ENCODE measurements at regions not wholly inside any gene's neighbourhood (a gene's known extent, or its start where the extent isn't known, plus 50 kb on each side); places are given as distances from the start of the nearest gene placed in this dataset.

GRCh38 chr17:71885662-71886061 is 235.2 kb upstream of the SOX9 start:
- TF ChIP-seq USF2 (IDR thresholded peaks at IDR 0.05; ENCODE audit: low read depth, low read length) (no peak), CTCF (conservative IDR thresholded peaks at IDR 0.05; ENCODE audit: low read depth, low read length) (no peak), RAD21 (IDR thresholded peaks at IDR 0.05; ENCODE audit: low read length) (no peak), BHLHE40 (IDR thresholded peaks at IDR 0.05; ENCODE audit: low read depth, low read length) (no peak), POLR2A (IDR thresholded peaks at IDR 0.05; ENCODE audit: low read depth, low read length) (no peak), RCOR1 (IDR thresholded peaks at IDR 0.05; ENCODE audit: insufficient replicate concordance, low read length) (no peak), ELK1 (IDR thresholded peaks at IDR 0.05; ENCODE audit: borderline replicate concordance, low read depth, low read length) (no peak), RFX5 (IDR thresholded peaks at IDR 0.05; ENCODE audit: low read depth, low read length) (no peak)

All from IMR-90 (cell line).